ENCODE measurements at regions not wholly inside any gene's neighbourhood (a gene's known extent, or its start where the extent isn't known, plus 50 kb on each side); places are given as distances from the start of the nearest gene placed in this dataset.

GRCh38 chr12:111010061-111010460 is 89.7 kb upstream of the MYL2 start:
- Histone ChIP-seq H3K4me2 (ENCODE audit: insufficient read depth in 1 of 2, low read depth in 2 of 2, low read length in 2 of 2) (no peak overlapping the region), H4K5ac (ENCODE audit: insufficient read length, low read depth, low read length) (no peak overlapping the region), H4K91ac (replicated peaks; ENCODE audit: insufficient read length, low read length) (no peak overlapping the region), H3K23ac (ENCODE audit: insufficient read length) (no peak overlapping the region), H4K8ac (ENCODE audit: extremely low read depth, insufficient read depth, low read length) (no peak overlapping the region), H2BK12ac (ENCODE audit: low read depth, low read length) (no peak overlapping the region), H3K4me1 (replicated peaks in 1 of 4; ENCODE audit: control insufficient read depth in 3 of 4, insufficient read depth in 4 of 4, low read length in 3 of 4) (no peaks in the 10 kb centered on the region), H2AFZ (ENCODE audit: low read length) (no peak overlapping the region), H2BK20ac (ENCODE audit: low read length) (no peak overlapping the region), H3K27me3 (replicated peaks in 1 of 4; ENCODE audit: control insufficient read depth in 3 of 4, extremely low read depth in 1 of 4, insufficient read depth in 3 of 4, low read length in 3 of 4) (peaks cover 0 to 3% (median 0%) of the 10 kb centered on the region in 4 experiments; a peak in 1 of 7 replicates), H2AK5ac (ENCODE audit: low read depth, low read length) (no peak overlapping the region), H3K4ac (replicated peaks; ENCODE audit: insufficient read length, low read depth, low read length) (no peak overlapping the region), H3K9me3 (ENCODE audit: insufficient read depth in 2 of 2, low read depth in 1 of 2, low read length in 1 of 2) (no peaks in the 10 kb centered on the region), H3K18ac (ENCODE audit: extremely low read depth, low read length) (no peak overlapping the region), H3K79me2 (ENCODE audit: control insufficient read depth in 1 of 2, insufficient read depth in 2 of 2, low read length in 2 of 2) (no peaks in the 10 kb centered on the region), H3K14ac (ENCODE audit: insufficient read length) (no peak overlapping the region), H2BK5ac (ENCODE audit: low read depth, low read length) (no peak overlapping the region), H3K56ac (replicated peaks; ENCODE audit: insufficient read length, low read depth, low read length) (no peak overlapping the region), H3K36me3 (ENCODE audit: control insufficient read depth in 2 of 4, insufficient read depth in 4 of 4, low read length in 3 of 4) (no peaks in the 10 kb centered on the region), H3K9ac (replicated peaks in 1 of 4; ENCODE audit: extremely low read depth in 1 of 4, low read depth in 3 of 4, low read length in 3 of 4) (no peak overlapping the region), H2BK120ac (replicated peaks; ENCODE audit: low read depth, low read length) (no peak overlapping the region), H3K27ac (ENCODE audit: low read depth, low read length) (no peak overlapping the region), H3K23me2 (ENCODE audit: low read depth, low read length) (no peaks in the 10 kb centered on the region), H4K20me1 (replicated peaks in 1 of 2; ENCODE audit: control insufficient read depth in 1 of 2, insufficient read depth in 2 of 2, low read length in 2 of 2) (no peaks in the 10 kb centered on the region), H3K4me3 (ENCODE audit: extremely low read depth in 1 of 4, insufficient read depth in 2 of 4, low read depth in 3 of 4, low read length in 4 of 4) (no peak overlapping the region), H2BK15ac (ENCODE audit: low read length) (no peak overlapping the region), H3K79me1 (ENCODE audit: low read depth, low read length) (no peaks in the 10 kb centered on the region)
- FAIRE-seq = no peak
- ChIA-PET CTCF (ENCODE audit: partially characterized antibody) (interaction anchor here (1.0 to 1.1 kb wide), 2 partner anchors 14 to 122 kb away, joined by 3 read pairs; no protein-coding TSS in a partner anchor), POLR2A (ENCODE audit: partially characterized antibody) (no interaction called here)
- TF ChIP-seq NRF1 (IDR thresholded peaks at IDR 0.05; ENCODE audit: low read depth, low read length) = no peak
- TF ChIP-seq EGR1 (IDR thresholded peaks at IDR 0.05; ENCODE audit: borderline replicate concordance, low read depth, low read length) = no peak
- no peak for TF ChIP-seq POU5F1 (IDR thresholded peaks at IDR 0.05; ENCODE audit: low read depth, low read length)
- TF ChIP-seq GABPA (IDR thresholded peaks at IDR 0.05; ENCODE audit: borderline replicate concordance, insufficient read depth, low read length) = no peak
- no peak for TF ChIP-seq MAFK (IDR thresholded peaks at IDR 0.05; ENCODE audit: low read depth, low read length)
- no peak for TF ChIP-seq GTF2F1 (IDR thresholded peaks at IDR 0.05; ENCODE audit: borderline replicate concordance, low read depth, low read length)
- TF ChIP-seq SIX5 (IDR thresholded peaks at IDR 0.05; ENCODE audit: low read depth, low read length) = no peak
- TF ChIP-seq BACH1 (IDR thresholded peaks at IDR 0.05; ENCODE audit: low read length) = no peak
- no peak for TF ChIP-seq YY1 (IDR thresholded peaks at IDR 0.05; ENCODE audit: low read depth, low read length)
- no peak for TF ChIP-seq RBBP5 (IDR thresholded peaks at IDR 0.05; ENCODE audit: borderline replicate concordance, low read depth, low read length)
- TF ChIP-seq TEAD4 (IDR thresholded peaks at IDR 0.05; ENCODE audit: low read depth, low read length) = no peak
- DNase-seq (ENCODE audit: low read depth in 1 of 2, low spot score in 2 of 2) = no peak
- 89% methylated on average over 3 of the region's 3 CpGs; no CpG with 5 or more reads in 1 of the 2 experiments for WGBS, 2 experiments (ENCODE audit: extremely low coverage in 1 of 2, insufficient coverage in 1 of 2, insufficient read length in 1 of 2, insufficient replicate concordance in 2 of 2, low coverage in 1 of 2, low lambda C conversion rate in 2 of 2, missing lambda C conversion rate in 1 of 2)
